ENCODE measurements at regions not wholly inside any gene's neighbourhood (a gene's known extent, or its start where the extent isn't known, plus 50 kb on each side); places are given as distances from the start of the nearest gene placed in this dataset.

DNA sequence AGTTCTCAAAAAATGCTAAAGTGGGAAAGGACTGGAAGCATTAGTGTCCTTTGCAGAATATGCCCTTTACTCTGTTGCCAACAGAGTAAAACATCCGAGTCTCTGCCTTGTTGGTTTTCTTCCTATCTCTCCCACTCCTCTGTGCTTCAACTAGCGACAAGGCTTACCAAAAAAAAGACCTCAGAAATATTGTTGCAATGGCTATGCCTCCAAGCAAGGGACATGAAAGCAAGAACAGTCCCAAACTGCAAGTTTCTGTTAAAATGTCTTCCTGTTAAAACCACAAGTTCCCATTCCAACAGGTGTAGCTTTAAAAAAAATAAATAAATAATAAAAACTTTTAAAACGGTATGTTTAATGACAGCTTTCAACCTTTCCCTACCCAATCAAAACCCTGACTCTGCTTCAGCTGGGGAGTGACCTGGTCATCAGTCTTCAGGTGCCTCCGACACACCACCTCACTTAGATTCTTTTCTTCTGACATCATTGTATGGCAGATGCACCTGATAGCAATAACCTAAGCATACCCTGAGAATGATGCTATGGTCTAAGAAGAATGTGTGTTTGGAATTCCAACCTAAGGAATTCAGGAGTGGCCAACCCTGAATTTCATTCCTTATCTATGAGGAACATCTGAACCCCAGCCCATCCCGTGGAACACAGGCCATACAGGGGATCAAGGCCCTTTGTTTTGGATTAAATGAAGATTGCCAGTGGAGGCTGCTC is 81.0 kb downstream of the RPS29 start:
- TF ChIP-seq POLR2A (IDR thresholded peaks at IDR 0.05) (no peak), CTCF (IDR thresholded peaks at IDR 0.05) (no peak)
